HG03039 (cell line): ENCODE measurements at regions not wholly inside any gene's neighbourhood (a gene's known extent, or its start where the extent isn't known, plus 50 kb on each side); places are given as distances from the start of the nearest gene placed in this dataset.

Source experiments
- ATAC-seq: cut with Tn5 transposase; IDR thresholded peaks from one replicate; pipeline ENCODE4 v1.9.1; 2021; ENCODE audit warnings: mild to moderate bottlenecking, moderate library complexity; ENCODE audit not compliant: unreplicated experiment

DNA sequence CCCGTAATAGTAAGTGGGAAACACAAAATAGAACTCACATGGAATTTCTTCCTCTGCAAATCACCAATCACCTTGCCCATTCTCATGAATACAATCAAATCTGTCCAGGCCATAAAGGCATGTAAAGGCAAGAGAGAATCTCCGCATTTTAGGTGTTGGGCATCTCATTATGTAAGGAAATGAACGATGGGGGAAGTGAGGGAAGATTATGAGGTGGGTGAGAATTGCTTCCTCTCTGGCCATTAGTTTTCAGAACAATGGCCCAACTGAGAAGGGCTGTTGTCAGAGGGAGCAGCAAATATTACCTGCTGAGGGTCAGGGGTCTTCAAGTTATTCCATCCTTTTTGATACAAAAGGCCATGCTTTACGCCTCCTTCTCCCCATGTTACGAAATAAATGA, 455.1 kb downstream of the ARHGEF28 start:
- no peak for ATAC-seq

GRCh38 chr5:74079971-74080556, 454.1 kb downstream of the ARHGEF28 start:
- no peak for ATAC-seq

DNA sequence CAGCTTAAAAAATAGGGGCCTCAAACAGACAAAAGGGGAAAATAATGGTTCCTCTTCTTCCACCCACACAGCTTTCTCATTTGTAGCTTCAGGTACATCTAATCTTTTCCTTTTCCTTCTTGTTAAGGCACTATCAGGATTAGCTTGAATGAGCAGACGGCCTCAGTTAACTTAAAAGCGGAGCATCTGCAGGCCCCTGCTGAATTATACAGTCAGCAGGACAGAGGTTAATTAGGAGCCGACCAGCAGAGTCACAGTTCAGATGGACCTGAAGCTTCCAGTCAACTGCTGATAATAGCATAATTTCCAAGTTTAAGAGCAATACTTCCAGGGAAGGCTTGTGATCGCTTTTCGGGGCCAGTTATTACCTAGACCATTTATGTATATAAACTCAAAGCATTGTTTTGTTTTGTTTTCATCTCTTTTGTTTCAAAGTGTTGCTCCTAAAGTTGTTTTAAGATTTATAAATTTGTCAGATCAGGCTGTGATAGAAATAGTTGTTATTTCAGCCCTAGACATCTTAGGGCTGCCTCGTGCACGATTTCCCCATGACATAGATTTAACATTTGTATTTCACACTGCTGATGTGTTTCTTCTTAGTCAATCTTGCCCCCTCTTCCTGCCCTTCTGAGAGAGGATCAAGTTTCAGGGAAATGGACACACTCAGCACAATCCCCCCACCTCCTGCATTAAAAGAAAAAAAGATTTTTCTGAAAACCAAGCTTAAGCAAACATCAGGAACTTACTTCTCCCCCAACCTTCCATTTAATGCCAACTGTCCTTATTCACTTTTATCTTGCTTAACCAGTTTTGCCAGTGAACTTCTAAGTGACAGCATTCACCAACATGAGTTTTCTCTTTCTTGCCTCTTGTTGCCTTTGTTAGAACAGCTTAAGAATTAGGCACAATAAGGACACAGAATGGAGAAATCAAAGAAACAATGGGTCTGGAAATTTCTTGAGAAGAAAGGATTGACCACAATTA, 449.8 kb downstream of the ARHGEF28 start:
- ATAC-seq = no peak

DNA sequence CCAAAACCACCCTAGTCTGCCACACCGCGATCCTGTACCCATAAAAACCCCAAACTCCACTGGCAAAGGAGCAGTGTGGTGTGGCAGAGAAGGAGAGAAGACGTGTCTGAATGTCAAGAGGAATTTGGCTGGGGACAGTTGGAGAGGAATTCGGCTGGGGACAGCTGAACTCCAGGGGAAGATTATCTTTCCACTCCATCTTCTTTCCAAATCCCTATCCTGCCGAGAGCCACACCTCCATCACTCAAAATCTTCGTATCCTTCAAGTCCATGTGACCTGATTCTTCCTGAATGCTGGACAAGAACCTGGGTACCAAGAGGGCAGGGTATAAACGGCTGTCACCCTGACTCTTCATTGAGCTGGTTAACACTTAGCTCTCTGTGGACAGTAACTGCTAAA, 448.1 kb downstream of the ARHGEF28 start:
- ATAC-seq = no peak

- no peak for ATAC-seq
Observed at GRCh38 chr5:74073257-74073656, 447.3 kb downstream of the ARHGEF28 start.

DNA sequence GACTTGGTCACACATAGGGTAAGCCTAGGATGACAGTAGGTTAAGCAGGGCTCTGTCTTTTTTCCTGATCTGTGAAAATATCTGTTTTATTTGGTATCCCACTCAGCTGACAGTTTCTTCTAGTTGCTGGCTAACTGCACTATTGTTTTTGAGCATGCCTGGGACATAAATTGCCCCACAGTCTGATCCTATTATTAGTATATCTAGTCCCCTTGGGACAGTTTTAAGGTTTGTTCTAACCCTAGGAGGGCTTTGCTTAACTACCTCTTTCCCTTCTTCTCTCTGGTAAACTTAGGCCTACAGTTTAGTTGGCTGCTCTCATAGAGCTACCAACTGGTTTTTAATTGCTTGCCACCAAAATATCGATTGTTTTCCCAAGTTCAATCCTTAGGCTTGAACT, 446.6 kb downstream of the ARHGEF28 start:
- no peak for ATAC-seq

GRCh38 chr5:74070766-74071165, 444.8 kb downstream of the ARHGEF28 start:
- no peak for ATAC-seq

DNA sequence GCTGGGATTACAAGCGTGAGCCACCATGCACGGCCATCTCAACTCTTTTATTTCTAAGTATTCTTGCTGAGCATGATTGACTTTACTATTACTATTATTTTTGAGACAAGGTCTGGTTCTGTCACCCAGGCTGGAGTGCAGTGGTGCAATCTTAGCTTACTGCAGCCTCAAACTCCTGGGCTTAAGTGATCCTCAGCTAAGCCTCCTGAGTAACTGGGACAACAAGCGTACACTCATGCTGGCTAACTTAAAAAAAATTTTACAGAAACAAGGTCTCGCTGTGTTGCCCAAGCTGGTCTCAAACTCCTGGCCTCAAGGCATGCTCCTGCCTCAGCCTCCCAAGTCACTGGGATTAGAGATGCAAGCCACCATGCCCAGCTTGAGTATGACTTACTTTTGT, 443.7 kb downstream of the ARHGEF28 start:
- ATAC-seq = no peak

- ATAC-seq = no peak
Observed at GRCh38 chr5:74067748-74068541, 441.9 kb downstream of the ARHGEF28 start.

DNA sequence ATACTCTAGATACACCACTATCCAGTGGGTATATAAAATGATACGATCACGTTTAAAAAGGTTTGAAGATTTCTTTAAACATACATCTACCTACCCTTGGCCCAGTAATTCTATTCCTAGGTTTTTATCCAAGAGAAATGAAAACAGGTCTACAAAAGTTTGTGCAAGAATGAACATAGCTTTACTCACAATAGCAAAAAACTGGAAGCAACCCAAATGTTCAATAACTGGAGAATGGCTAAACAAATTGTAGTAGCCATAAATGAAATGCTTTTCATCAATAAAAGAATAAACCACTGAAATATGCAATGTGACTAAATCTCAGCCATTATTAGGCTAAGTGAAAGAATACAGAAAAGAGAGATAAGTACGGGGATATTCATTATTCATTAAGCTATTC, 438.9 kb downstream of the ARHGEF28 start:
- ATAC-seq = no peak

DNA sequence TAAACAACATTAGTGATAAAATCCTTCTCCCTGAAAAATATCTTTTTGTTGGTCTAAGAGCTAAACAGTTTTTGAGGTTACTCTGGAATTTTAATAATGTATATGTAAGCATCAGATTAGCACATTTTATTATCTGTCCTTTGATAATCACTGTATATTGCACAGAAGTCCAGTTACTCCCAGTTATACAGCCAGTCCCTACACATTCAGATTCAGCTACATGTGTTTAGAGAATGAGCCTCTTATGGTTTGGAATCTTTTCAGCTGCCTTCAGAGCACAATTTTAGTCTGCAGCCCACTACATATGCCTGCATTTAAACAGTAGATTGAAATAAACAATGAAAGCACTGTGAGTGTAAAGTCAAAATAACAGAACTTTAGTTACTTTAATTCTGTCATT, 438.2 kb downstream of the ARHGEF28 start:
- ATAC-seq = no peak

DNA sequence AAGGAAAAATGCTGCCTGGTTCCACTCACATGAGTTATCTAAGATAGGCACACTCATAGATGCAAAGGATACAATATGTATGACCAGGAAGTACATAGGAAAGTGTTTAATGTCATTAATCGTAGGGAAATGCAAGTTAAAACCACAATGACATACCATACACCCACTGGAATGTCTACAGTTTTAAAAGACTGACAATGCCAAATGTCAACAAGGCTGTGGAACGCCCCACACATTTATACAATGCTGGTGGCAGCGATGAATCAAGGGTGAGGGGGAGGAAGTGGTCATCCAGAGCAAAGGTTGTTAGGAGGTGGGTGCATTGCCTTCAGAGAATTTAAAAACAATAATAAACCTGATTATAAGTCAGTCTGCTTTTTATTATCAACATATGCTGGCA, 437.8 kb downstream of the ARHGEF28 start:
- no peak for ATAC-seq

DNA sequence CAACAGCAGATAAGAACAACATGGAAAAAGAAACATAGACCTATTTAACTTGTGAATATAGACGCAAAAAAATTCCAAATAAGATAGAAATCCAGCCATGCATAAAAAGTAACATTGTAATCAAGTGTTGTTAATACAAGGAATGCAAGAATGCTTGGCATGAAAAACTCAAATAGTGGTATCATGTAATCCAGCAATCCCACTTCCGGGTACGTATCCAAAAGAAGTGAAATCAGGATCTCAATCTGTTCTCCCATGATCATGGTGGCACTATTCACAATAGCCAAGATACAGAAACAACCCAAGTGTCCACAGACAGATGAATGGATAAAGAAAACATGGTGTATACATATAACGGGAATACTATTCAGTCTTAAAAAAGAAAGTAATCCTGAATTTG, 437.4 kb downstream of the ARHGEF28 start:
- ATAC-seq = no peak

GRCh38 chr5:74061292-74061691, 435.3 kb downstream of the ARHGEF28 start:
- ATAC-seq = no peak

DNA sequence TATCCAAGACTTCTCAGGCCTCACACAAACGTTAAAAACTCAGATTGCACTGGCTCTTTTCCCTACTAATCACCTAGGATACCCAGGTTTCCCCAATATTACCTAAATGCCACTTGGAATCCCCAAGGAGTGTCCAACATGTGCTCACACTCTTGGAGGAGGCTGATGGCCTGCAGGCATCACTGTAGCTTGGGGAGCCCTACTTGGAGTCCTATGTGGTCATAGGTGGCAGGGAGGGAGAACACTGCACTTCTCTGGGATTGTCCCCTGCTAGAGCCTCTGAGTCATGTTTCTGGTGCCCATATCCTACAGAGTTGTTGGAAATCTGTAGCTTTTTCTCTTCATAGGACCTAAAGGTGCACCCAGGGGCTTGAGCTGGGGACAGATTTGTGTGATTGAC, 433.7 kb downstream of the ARHGEF28 start:
- ATAC-seq = no peak

DNA sequence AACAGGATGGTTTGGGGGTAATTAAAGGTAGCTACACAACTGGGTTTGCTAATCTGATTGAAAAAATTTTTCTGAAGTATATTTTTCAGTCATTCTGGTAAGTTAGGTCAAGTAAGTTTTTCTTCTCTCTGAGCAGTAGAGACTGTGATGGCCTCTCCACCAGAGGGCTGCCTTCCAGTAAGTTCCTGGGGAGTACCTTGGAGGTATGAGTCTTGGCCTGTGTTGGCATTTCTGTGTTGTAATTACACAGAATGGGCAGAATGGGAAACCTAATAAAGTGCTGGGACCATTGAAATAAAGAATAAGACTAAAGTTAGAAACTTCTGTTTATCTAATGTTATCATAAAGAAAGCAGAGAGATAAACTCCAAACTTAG, 430.8 kb downstream of the ARHGEF28 start:
- ATAC-seq = no peak

- no peak for ATAC-seq
Observed at GRCh38 chr5:74056107-74056788, 430.3 kb downstream of the ARHGEF28 start.

DNA sequence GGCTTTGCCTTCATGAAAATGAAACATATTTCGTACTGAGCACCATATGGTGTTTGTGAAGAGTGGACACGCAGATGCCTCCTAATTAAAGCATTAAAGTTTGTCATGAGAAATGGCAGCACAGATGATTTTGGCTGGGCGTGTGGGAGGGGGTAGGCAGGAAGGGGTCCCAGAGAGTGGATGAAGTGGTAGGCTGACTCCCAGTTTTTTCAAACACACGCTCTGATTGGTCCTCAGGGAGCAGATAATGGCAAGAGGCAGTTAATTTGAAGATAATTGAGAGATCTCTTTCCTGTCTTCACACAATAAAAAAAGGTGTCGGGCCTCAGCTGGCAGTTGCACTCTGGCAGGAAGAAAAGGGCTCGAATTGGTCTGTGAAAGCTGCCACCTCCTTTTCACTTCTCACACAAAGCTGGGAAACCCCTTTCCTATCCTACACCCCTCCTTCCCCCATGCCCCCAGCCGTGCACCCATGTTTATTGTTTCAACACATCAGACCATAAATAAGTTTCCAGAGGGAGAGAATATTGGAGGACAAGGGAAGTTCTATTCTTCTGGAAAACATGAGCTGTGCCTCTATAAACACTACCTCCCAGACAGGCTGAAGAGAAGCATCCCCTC, 429.6 kb downstream of the ARHGEF28 start:
- ATAC-seq = no peak

- ATAC-seq = no peak
Observed at GRCh38 chr5:74054641-74055421, 428.8 kb downstream of the ARHGEF28 start.

GRCh38 chr5:74054139-74054538, 428.1 kb downstream of the ARHGEF28 start:
- ATAC-seq = no peak
